AG20443 (cell line): ENCODE measurements at regions not wholly inside any gene's neighbourhood (a gene's known extent, or its start where the extent isn't known, plus 50 kb on each side); places are given as distances from the start of the nearest gene placed in this dataset.
"Not testable (repeated sequence)": the region's sequence is repeated elsewhere in the genome, so short reads cannot be mapped to it uniquely, and the experiment has no call there.

ENCODE experiments used
- DNase-seq: peaks from one replicate; pipeline ENCODE4 v3.0.0; 2012; ENCODE audit warnings: low spot score, mixed read lengths

DNA sequence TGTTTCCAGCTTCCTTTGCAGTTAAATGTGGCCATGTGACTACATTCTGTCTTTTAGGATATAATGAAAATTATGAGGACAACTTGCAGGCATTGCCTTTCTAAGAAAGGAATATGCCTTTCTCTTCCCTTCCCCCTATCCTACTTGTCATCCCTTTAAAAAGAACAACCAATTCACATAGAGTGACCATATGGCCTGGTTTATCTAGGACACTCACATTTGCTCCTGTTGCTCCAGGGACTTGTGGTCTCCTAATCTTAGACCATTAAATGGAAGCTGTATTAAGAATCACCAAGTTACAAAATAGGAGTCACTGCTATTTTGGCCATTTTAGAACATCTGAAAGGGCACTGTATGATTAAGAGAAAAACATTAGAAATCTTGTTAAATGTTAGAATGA lies 520.3 kb downstream of the DTWD2 start:
- no peak for DNase-seq

DNA sequence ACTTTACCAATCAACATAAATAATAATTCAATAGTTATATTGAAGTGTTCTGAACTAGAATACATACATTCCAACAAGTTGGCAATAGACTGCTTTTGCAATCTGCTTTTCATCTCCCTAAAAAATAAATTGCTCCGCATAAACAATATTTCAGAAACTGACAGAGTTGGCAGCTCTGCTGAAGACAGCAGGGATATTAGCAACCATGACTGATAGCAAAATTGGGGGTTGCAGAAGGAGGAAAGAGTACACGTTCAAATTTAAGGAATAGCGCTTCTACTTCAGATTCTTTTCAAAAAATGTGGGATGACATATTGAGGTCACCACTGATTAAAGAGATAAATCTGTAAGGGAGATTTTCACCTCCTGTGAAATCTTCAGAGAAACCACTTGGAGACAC lies 521.2 kb downstream of the DTWD2 start:
- DNase-seq = no peak

- no peak for DNase-seq
These were observed 521.9 kb downstream of the DTWD2 start for GRCh38 chr5:118466418-118466817.

GRCh38 chr5:118462276-118462675 lies 526.1 kb downstream of the DTWD2 start:
- not testable (repeated sequence) for DNase-seq

DNA sequence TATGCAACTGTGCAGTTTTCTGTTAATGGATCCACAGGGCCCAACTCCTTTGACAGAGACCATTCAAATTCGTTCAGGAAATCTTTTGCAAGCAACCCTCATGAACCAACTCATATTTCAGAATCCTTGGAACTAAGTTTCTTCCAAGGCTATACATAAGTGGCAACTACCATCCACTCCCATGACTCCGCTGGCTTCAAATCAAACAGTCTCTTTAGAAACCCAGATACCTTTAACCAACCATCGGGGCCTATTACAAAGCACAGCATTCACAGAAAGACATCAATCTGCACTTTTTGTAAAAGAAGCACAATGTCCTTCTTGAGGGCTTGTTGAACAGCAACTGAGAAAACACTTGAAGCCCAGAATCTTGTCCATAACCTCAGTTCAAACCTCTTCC lies 526.9 kb downstream of the DTWD2 start:
- DNase-seq = no peak

DNA sequence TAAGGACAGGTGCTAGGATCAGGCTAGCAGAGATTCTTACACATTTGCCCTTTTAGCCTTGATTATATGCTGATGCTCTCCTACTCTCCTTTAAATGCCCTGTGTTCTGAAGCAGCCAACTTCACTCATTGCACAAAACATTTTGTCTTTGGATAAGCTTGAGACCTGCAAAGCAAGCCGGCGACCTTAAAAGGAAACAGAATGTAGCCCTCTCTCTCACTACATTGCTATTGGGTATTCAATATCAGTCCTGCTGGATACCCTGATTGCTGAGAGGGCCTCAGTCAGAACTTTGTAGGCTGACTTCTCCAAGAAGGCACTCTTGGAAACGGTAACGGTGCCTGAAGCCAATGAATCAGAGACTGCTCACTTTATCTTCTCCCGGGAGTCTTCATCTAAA lies 528.9 kb downstream of the DTWD2 start:
- no peak for DNase-seq

GRCh38 chr5:118456085-118456484 lies 532.3 kb downstream of the DTWD2 start:
- DNase-seq = no peak

DNA sequence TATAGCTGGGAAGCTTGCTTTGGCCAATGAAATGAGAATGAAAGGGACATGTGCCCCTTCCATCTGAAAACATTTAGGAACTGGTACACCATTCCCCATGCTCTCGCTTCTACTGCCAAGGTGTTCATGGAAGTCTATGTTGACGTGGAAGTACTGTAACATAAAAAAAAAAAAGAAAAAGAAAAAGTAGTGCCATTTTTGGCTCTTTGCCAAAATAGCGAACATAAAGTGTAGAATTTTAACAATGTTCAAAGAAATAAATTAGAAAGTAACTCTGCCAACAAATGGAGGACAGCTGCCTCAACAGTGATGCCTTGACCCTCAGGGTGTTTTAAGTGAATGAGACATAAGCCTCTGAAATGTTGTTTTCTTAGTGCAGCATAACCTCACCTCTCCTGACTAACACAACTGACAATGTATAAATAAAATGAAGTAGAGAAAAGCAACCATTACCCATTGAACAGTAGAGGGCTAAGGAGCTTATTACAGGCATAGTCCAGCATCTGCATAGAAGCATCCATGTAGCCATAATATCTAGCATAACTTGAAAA lies 536.6 kb downstream of the DTWD2 start:
- DNase-seq = no peak

DNA sequence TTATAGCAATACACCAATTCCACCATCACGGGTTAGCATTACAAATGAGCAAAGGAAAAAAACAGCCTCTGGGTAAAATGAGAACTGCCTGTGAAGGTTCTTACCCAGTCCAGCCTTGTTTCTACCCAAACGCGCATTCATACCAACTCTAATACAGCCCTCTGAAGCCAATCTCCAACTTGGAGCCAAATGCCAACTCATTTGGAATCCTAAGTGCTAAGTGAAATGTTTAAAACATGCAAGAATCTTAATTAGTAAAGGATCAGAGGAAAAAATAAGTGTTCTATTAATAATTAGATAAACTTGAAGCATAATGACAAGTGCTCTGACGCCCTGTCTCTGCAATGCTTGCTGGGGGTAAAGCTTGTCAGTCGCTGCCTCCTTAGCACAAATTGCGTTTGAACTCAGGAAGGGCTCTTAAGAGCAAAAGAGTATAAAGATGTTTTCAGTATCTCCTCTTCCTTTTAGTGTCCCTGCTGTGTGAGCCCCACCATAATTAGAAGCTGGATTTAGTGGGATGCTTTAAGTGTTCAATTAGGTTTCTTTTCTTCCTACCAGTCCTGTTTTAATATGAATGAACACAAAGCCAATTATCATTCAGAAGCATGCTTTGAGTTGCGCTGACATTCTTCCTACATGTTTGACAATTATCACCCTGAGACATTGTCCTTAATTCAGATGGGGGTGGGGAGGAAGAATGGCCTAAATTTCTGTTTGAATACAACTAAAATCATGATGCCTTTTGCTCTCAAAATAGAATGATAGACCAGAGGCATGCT lies 537.6 kb downstream of the DTWD2 start:
- no peak for DNase-seq

DNA sequence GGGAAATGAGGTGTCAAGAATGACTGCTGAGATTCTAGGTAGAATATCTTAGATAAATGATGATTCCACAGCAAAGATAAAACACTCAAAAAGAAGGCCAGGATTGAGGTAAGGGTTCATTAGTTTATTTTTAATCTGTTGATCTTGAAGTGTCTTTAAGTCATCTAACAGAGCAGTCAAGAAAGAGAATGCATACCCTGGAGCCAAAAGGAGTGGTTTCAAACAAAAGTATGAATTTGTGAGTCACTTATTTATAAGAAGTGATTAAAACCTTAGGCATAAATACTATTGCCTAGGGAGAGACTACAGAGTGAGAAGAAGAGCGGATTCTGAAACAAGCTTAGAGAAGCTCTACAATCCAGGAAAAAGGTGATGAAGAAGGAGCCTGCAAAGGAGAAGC lies 541.0 kb downstream of the DTWD2 start:
- no peak for DNase-seq

DNA sequence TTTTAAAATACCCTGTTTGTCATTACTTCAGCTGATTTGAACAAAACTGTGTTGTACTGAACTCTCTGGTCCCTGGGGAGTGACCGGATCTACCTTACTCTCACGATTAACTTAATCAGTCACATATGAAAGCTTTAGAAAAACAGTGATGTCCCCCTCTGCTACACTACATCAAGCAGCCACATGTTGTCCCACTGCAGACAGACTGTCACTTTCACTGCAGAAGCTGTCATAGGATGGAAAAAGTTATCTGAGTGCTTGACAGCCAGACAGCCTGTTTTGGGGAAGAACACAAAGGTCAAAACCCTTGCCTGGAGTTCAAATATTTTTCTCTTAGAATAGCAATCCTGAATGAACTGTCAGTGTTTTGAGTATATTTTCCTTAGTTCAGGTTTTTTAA lies 546.4 kb downstream of the DTWD2 start:
- DNase-seq = no peak

GRCh38 chr5:118441034-118441433 lies 547.3 kb downstream of the DTWD2 start:
- DNase-seq = no peak

GRCh38 chr5:118440496-118440895 lies 547.9 kb downstream of the DTWD2 start:
- DNase-seq = no peak

DNA sequence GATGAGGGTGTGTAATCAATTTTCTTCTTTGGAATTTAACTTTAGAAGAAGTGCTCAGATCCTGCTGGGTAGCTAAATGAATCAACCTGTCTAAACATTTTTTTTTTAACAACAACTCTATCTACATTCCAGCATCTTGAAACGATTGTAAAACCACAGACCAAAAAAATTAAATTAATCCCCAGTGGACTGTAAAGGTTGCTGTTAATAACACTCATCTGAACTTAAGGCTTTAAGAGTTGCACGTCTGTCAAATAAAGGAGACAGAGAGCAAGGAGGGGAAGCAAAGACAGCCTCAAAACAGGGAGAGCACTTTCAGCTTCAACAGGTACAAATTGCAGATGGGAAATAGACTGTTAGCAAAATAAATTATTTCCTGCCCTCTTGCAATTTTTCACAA lies 548.5 kb downstream of the DTWD2 start:
- no peak for DNase-seq

DNA sequence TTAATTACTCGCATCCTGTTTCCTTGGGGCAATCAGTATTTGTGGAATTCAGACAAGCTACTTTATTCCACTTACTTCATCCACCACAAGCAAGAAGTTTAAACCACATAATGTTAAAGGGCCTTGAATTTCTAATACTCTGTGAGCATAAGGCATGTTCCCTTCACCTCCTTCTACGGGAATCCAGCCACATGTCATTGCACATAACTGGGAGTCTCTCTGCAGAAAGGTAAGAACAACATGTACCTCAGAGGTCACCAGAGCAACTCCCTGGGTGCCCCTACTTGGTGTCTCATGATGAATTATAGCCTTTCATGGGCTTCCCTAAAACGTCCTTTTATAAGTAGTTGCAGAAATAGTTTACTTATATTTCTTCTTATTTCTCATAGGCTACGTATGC lies 553.2 kb downstream of the DTWD2 start:
- no peak for DNase-seq

- no peak for DNase-seq
These were observed 553.8 kb downstream of the DTWD2 start for GRCh38 chr5:118434522-118434921.

- DNase-seq = no peak
These were observed 558.3 kb downstream of the DTWD2 start for GRCh38 chr5:118430076-118430475.

DNA sequence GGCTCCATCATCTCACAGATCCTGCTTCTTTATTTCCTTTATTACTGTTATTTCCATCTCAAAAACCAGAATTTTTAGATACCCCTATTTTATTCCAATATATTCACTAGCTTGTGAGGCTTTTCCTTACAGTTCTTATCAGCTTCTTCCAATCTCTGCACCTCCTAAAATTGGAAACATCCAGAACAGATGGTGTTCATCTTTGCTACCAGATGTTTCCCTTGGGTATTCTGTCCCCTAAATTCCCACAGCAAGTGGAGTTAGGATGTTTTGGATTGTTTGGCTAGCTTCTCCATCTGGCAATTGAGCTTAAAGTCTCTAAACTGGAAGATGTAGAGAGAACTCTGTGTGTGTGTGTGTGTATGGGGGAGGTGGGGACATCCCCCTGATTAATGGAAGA lies 580.4 kb downstream of the DTWD2 start:
- no peak for DNase-seq

GRCh38 chr5:118405650-118406061 lies 582.7 kb downstream of the DTWD2 start:
- DNase-seq = no peak

GRCh38 chr5:118397236-118397635 lies 591.1 kb downstream of the DTWD2 start:
- DNase-seq = no peak

- no peak for DNase-seq
These were observed 595.9 kb downstream of the DTWD2 start for GRCh38 chr5:118392491-118392890.

- DNase-seq = not testable (repeated sequence)
These were observed 605.4 kb downstream of the DTWD2 start for GRCh38 chr5:118382931-118383330.

GRCh38 chr5:118379470-118379869 lies 608.9 kb downstream of the DTWD2 start:
- DNase-seq = no peak

DNA sequence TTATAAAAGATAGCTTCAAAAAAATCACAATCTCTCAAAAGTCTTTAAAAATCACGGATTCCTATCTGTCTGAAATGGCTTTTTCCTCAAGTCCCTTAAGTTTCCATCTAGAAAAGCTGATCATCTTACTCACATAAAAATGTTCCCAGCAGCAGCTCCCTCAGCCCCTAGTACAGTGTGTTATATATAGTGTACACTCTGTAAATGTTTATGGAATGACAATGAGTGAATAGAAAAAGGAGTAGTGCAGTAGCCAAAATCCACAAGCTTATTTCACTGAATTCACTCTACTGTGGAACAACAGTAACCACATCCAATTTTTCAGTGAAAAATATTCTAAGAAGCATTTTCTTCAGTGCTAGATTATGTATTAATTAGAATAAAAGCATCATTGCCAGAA lies 609.4 kb downstream of the DTWD2 start:
- no peak for DNase-seq
